ENCODE measurements at regions not wholly inside any gene's neighbourhood (a gene's known extent, or its start where the extent isn't known, plus 50 kb on each side); places are given as distances from the start of the nearest gene placed in this dataset.

- no peak overlapping the region for H3K27ac ChIP-seq (ENCODE audit: extremely low read depth, low read depth, low read length)
- ChIA-PET POLR2A (no interaction called here), CTCF (interaction anchor here (0.6 kb wide), 1 partner anchor 70 kb away, joined by 3 read pairs; no protein-coding TSS in a partner anchor)
- TF ChIP-seq ZNF184 (tag by site-specific recombination; IDR thresholded peaks at IDR 0.05) (no peak), ZNF132 (tag by site-specific recombination; IDR thresholded peaks at IDR 0.05; ENCODE audit: borderline replicate concordance) (no peak), GLIS2 (tag by site-specific recombination; IDR thresholded peaks at IDR 0.05) (no peak), ZNF112 (tag by site-specific recombination; IDR thresholded peaks at IDR 0.05) (no peak), ZNF394 (tag by site-specific recombination; IDR thresholded peaks at IDR 0.05; ENCODE audit: borderline replicate concordance) (no peak), ZNF555 (tag by site-specific recombination; conservative IDR thresholded peaks at IDR 0.05) (no peak), ZNF174 (tag by site-specific recombination; IDR thresholded peaks at IDR 0.05) (no peak), FEZF1 (tag by site-specific recombination; IDR thresholded peaks at IDR 0.05) (no peak), ZNF561 (tag by site-specific recombination; IDR thresholded peaks at IDR 0.05; ENCODE audit: borderline replicate concordance) (no peak)
- TF ChIP-seq, protein P1, sequence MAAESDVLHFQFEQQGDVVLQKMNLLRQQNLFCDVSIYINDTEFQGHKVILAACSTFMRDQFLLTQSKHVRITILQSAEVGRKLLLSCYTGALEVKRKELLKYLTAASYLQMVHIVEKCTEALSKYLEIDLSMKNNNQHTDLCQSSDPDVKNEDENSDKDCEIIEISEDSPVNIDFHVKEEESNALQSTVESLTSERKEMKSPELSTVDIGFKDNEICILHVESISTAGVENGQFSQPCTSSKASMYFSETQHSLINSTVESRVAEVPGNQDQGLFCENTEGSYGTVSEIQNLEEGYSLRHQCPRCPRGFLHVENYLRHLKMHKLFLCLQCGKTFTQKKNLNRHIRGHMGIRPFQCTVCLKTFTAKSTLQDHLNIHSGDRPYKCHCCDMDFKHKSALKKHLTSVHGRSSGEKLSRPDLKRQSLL (tag by site-specific recombination; IDR thresholded peaks at IDR 0.05), result no peak
- TF ChIP-seq, protein P2, sequence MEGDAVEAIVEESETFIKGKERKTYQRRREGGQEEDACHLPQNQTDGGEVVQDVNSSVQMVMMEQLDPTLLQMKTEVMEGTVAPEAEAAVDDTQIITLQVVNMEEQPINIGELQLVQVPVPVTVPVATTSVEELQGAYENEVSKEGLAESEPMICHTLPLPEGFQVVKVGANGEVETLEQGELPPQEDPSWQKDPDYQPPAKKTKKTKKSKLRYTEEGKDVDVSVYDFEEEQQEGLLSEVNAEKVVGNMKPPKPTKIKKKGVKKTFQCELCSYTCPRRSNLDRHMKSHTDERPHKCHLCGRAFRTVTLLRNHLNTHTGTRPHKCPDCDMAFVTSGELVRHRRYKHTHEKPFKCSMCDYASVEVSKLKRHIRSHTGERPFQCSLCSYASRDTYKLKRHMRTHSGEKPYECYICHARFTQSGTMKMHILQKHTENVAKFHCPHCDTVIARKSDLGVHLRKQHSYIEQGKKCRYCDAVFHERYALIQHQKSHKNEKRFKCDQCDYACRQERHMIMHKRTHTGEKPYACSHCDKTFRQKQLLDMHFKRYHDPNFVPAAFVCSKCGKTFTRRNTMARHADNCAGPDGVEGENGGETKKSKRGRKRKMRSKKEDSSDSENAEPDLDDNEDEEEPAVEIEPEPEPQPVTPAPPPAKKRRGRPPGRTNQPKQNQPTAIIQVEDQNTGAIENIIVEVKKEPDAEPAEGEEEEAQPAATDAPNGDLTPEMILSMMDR (tag by site-specific recombination; IDR thresholded peaks at IDR 0.05), result no peak
- TF ChIP-seq, protein P3, sequence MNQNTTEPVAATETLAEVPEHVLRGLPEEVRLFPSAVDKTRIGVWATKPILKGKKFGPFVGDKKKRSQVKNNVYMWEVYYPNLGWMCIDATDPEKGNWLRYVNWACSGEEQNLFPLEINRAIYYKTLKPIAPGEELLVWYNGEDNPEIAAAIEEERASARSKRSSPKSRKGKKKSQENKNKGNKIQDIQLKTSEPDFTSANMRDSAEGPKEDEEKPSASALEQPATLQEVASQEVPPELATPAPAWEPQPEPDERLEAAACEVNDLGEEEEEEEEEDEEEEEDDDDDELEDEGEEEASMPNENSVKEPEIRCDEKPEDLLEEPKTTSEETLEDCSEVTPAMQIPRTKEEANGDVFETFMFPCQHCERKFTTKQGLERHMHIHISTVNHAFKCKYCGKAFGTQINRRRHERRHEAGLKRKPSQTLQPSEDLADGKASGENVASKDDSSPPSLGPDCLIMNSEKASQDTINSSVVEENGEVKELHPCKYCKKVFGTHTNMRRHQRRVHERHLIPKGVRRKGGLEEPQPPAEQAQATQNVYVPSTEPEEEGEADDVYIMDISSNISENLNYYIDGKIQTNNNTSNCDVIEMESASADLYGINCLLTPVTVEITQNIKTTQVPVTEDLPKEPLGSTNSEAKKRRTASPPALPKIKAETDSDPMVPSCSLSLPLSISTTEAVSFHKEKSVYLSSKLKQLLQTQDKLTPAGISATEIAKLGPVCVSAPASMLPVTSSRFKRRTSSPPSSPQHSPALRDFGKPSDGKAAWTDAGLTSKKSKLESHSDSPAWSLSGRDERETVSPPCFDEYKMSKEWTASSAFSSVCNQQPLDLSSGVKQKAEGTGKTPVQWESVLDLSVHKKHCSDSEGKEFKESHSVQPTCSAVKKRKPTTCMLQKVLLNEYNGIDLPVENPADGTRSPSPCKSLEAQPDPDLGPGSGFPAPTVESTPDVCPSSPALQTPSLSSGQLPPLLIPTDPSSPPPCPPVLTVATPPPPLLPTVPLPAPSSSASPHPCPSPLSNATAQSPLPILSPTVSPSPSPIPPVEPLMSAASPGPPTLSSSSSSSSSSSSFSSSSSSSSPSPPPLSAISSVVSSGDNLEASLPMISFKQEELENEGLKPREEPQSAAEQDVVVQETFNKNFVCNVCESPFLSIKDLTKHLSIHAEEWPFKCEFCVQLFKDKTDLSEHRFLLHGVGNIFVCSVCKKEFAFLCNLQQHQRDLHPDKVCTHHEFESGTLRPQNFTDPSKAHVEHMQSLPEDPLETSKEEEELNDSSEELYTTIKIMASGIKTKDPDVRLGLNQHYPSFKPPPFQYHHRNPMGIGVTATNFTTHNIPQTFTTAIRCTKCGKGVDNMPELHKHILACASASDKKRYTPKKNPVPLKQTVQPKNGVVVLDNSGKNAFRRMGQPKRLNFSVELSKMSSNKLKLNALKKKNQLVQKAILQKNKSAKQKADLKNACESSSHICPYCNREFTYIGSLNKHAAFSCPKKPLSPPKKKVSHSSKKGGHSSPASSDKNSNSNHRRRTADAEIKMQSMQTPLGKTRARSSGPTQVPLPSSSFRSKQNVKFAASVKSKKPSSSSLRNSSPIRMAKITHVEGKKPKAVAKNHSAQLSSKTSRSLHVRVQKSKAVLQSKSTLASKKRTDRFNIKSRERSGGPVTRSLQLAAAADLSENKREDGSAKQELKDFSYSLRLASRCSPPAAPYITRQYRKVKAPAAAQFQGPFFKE (tag by site-specific recombination; IDR thresholded peaks at IDR 0.05; ENCODE audit: borderline replicate concordance), result no peak
- H3K4me1 ChIP-seq (ENCODE audit: control insufficient read depth, insufficient read depth, low read length), result no peaks in the 10 kb centered on the region
- no peaks in the 10 kb centered on the region for H3K9me3 ChIP-seq (ENCODE audit: control insufficient read depth, insufficient read depth, low read depth, low read length)
- no peaks in the 10 kb centered on the region for H3K36me3 ChIP-seq (ENCODE audit: control insufficient read depth in 2 of 2, insufficient read depth in 1 of 2, low read length in 2 of 2)
- H3K4me3 ChIP-seq (ENCODE audit: low read depth, low read length), result no peak overlapping the region
Measured at GRCh38 chr1:166590161-166590560, 249.1 kb upstream of the POGK start.

- Histone ChIP-seq H3K4me3 (ENCODE audit: low read depth, low read length) (no peak overlapping the region), H3K27ac (ENCODE audit: extremely low read depth, low read depth, low read length) (no peak overlapping the region), H3K9me3 (ENCODE audit: control insufficient read depth, insufficient read depth, low read depth, low read length) (no peaks in the 10 kb centered on the region), H3K36me3 (ENCODE audit: control insufficient read depth in 2 of 2, insufficient read depth in 1 of 2, low read length in 2 of 2) (no peaks in the 10 kb centered on the region), H3K4me1 (ENCODE audit: control insufficient read depth, insufficient read depth, low read length) (no peaks in the 10 kb centered on the region)
- ChIA-PET CTCF (no interaction called here), POLR2A (no interaction called here)
- no peak for TF ChIP-seq HOXA7 (CRISPR knock-in tag; IDR thresholded peaks at IDR 0.05; ENCODE audit: borderline replicate concordance)
- no peak for TF ChIP-seq KLF1 (tag by site-specific recombination; IDR thresholded peaks at IDR 0.05)
- no peak for TF ChIP-seq ZNF571 (tag by site-specific recombination; IDR thresholded peaks at IDR 0.05)
- TF ChIP-seq ZNF473 (tag by site-specific recombination; IDR thresholded peaks at IDR 0.05), result no peak
- no peak for TF ChIP-seq ZNF600 (tag by site-specific recombination; IDR thresholded peaks at IDR 0.05)
- TF ChIP-seq ZSCAN30 (tag by site-specific recombination; IDR thresholded peaks at IDR 0.05), result no peak
- no peak for TF ChIP-seq PBX3 (CRISPR knock-in tag; IDR thresholded peaks at IDR 0.05)
- TF ChIP-seq ZNF341 (tag by site-specific recombination; IDR thresholded peaks at IDR 0.05; ENCODE audit: low read depth), result no peak
- TF ChIP-seq ZNF214 (tag by site-specific recombination; IDR thresholded peaks at IDR 0.05; ENCODE audit: borderline replicate concordance), result no peak
- TF ChIP-seq ZFP3 (tag by site-specific recombination; IDR thresholded peaks at IDR 0.05; ENCODE audit: low read depth), result no peak
- no peak for TF ChIP-seq KLF10 (tag by site-specific recombination; IDR thresholded peaks at IDR 0.05)
- TF ChIP-seq ZNF37A (tag by site-specific recombination; IDR thresholded peaks at IDR 0.05), result no peak
- TF ChIP-seq HOXC10 (CRISPR knock-in tag; IDR thresholded peaks at IDR 0.05), result no peak
- TF ChIP-seq ZBTB26 (tag by site-specific recombination; optimal IDR thresholded peaks at IDR 0.05), result no peak
Measured at GRCh38 chr1:166594646-166595045, 244.6 kb upstream of the POGK start.
